AG10803 (cell line): ENCODE measurements at regions not wholly inside any gene's neighbourhood (a gene's known extent, or its start where the extent isn't known, plus 50 kb on each side); places are given as distances from the start of the nearest gene placed in this dataset.

ENCODE experiments used
- DNase-seq: peaks from one replicate; pipeline ENCODE4 v3.0.0; 2010; ENCODE audit warnings: low read depth
- H3K4me3 ChIP-seq: 2 replicates; pipeline ENCODE4 v1.5.1; 2011; ENCODE audit warnings: mild to moderate bottlenecking, low read length, control low read depth
- CTCF ChIP-seq: conservative IDR thresholded peaks from 2 replicates; pipeline ENCODE4 v1.5.1; 2011; ENCODE audit warnings: mild to moderate bottlenecking, low read length, control low read depth, inconsistent platforms

GRCh38 chr10:3950676-3951275 lies 165.8 kb upstream of the KLF6 start:
- no peak for DNase-seq
- no peak for TF ChIP-seq CTCF
- no peak overlapping the region for H3K4me3 ChIP-seq

GRCh38 chr10:3949711-3950110 lies 164.7 kb upstream of the KLF6 start:
- no peak for DNase-seq
- H3K4me3 ChIP-seq, result no peak overlapping the region
- TF ChIP-seq CTCF, result no peak

GRCh38 chr10:3948843-3949242 lies 163.8 kb upstream of the KLF6 start:
- no peak overlapping the region for H3K4me3 ChIP-seq
- no peak for TF ChIP-seq CTCF
- DNase-seq, result no peak

GRCh38 chr10:3946234-3947229 lies 161.5 kb upstream of the KLF6 start:
- TF ChIP-seq CTCF, result no peak
- H3K4me3 ChIP-seq, result no peak overlapping the region
- no peak for DNase-seq

- DNase-seq, result no peak
- H3K4me3 ChIP-seq, result no peak overlapping the region
- no peak for TF ChIP-seq CTCF
Observed at GRCh38 chr10:3945026-3945425, 160.0 kb upstream of the KLF6 start.

GRCh38 chr10:3944591-3944990 lies 159.6 kb upstream of the KLF6 start:
- DNase-seq, result no peak
- no peak overlapping the region for H3K4me3 ChIP-seq
- TF ChIP-seq CTCF, result no peak
